Retinal pigment epithelial cell (primary cell): ENCODE measurements at regions not wholly inside any gene's neighbourhood (a gene's known extent, or its start where the extent isn't known, plus 50 kb on each side); places are given as distances from the start of the nearest gene placed in this dataset.

Experiments
- DNase-seq: peaks from one replicate; pipeline ENCODE4 v3.0.0-alpha.2; 2010; ENCODE audit warnings: low read depth
- H3K4me3 ChIP-seq: 2 replicates; pipeline ENCODE4 v1.5.1; 2011; ENCODE audit warnings: mild to moderate bottlenecking, low read length, control low read depth, moderate library complexity
- CTCF ChIP-seq: conservative IDR thresholded peaks from 2 replicates; pipeline ENCODE4 v1.5.1; 2011; ENCODE audit warnings: low read depth, low read length, control low read depth, inconsistent platforms

GRCh38 chr14:38129705-38130104, 78.0 kb upstream of the SSTR1 start:
- DNase-seq, result no peak
- TF ChIP-seq CTCF, result no peak
- no peak overlapping the region for H3K4me3 ChIP-seq

- no peak for DNase-seq
Observed at GRCh38 chr14:38134416-38135030, 73.2 kb upstream of the SSTR1 start.

GRCh38 chr14:38135106-38135867, 72.4 kb upstream of the SSTR1 start:
- H3K4me3 ChIP-seq, result no peak overlapping the region
- no peak for TF ChIP-seq CTCF
- no peak for DNase-seq

More at GRCh38 chr14:38134416-38135030, 73.2 kb upstream of the SSTR1 start:
- no peak for TF ChIP-seq CTCF
- no peak overlapping the region for H3K4me3 ChIP-seq

GRCh38 chr14:38137005-38137404, 70.7 kb upstream of the SSTR1 start:
- H3K4me3 ChIP-seq, result no peak overlapping the region
- no peak for DNase-seq
- TF ChIP-seq CTCF, result no peak

GRCh38 chr14:38138473-38139138, 69.1 kb upstream of the SSTR1 start:
- no peak overlapping the region for H3K4me3 ChIP-seq
- no peak for DNase-seq
- no peak for TF ChIP-seq CTCF

- TF ChIP-seq CTCF, result no peak
- DNase-seq, result no peak
- H3K4me3 ChIP-seq, result no peak overlapping the region
Observed at GRCh38 chr14:38139926-38140325, 67.8 kb upstream of the SSTR1 start.
